ACHN (cell line): ENCODE measurements at regions not wholly inside any gene's neighbourhood (a gene's known extent, or its start where the extent isn't known, plus 50 kb on each side); places are given as distances from the start of the nearest gene placed in this dataset.
"Not testable (repeated sequence)": the region's sequence is repeated elsewhere in the genome, so short reads cannot be mapped to it uniquely, and the experiment has no call there.

Experiments used
- DNase-seq: peaks from one replicate; pipeline ENCODE4 v3.0.0-alpha.2; 2015
- in situ Hi-C: cut with HindIII; loops from 2 replicates; pipeline ENCODE4 v1.10.0; 2017; ENCODE audit warnings: low sequenced_read_pairs, low pct_ligation_motif_present, low pct_unique_long_range_greater_than_20kb

DNA sequence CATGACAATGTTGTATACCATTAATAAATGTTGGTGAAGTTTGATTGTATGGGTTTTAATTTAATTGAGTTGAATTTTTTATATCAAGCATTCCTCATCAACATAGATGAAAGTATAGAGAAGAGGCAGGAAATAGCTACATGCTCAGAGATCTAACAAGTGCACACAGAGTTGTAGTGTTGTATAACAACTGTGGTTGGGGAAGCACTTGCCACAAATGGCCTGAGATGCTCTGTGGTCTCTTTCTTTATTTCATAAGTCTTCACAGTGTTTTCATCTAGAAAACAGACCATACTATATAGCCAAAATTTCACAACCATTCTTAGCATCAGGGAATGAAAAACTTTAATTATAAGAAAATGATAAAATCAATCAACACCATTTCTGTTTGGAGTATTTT lies 682.6 kb upstream of the NECTIN3 start:
- no peak for DNase-seq
- in situ Hi-C loops: no loop called here

DNA sequence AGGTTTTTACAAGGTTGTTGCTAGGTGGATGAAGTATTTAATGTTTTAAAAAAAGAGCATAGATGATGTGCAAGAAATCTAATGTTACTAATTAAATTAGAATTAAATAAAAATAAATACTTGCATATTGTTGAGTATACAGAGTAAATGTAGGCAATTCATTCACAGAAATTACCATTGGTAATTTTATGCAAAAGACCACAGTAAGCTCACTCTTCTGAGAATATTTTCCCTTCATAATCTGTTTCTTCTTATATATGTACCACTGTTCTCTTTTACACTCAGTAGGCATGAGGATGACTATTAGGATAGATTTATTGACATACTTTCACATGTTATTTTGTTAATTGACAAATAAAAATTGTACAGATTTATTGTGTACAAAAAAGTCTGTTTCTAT lies 681.2 kb upstream of the NECTIN3 start:
- no peak for DNase-seq
- in situ Hi-C loops: no loop called here

DNA sequence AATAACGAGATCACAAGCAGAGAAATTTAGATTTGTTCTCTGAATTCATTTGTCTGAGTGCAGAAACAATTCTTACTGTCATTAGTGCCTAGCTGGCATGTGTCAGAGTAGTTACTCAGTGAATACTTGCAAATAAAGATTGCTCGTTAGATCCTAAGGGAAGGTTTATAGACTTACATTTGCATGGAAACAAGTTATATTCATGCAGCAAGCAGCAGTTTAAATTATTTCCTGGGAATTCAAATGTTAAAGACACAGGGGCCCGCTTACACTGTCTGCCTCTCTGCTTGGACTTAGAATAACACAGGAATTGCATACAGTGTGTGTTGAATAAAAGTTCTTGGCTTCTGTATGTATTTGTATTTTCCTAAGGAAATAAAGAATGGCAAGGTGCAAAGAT lies 680.6 kb upstream of the NECTIN3 start:
- in situ Hi-C loops: no loop called here
- DNase-seq: no peak

DNA sequence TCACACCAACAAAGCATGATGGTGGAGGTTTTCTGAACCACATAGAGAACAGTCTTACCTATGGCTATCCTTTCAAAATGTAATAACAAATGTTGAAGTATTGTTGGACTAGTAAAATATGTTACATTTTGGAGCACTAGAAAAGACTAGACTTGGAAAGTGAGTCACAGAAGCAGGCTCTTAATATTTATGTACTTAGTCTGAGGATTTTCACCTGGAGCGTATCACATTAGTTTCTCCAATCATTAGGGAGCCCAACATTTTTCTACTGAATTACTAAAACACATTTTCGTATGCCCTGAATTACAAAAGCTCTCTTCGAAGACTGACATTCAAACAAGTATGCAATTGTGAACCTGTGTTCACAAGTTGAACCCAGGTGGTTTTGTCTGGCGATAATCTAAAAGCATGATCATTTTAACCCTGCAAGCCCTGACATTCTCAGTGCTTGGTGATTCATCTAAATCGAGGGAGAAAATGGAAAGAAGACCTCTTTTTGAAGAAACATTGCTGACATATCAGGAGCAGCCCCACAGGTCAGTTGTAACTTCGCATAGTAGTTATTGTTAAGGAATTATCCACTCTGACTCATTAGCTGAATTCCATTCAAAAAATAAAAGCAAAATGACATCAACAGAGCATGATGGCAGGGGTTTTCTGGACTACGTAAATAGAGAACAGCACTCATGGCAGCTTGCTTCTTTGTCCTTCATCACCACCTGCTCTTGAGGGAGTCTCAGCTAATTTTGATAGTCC lies 679.8 kb upstream of the NECTIN3 start:
- DNase-seq: no peak
- in situ Hi-C loops: no loop called here

DNA sequence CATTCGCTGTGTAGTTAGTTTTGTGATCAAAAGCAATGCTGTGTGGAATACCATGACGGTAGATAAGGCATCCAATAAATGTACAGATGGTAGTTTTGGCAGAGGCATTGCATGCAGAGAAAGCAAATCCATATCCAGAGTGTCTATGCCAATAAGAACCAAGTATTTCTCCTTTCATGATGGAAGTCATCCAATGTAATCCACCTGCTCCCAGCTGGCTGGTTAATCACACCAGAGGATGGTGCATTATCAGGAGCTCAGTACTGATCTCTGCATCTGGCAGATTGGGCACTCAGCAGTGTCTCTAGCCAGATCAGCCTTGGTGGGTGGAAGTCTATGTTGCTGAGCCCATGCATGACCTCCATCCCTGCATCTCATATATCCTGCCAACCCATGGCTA lies 677.7 kb upstream of the NECTIN3 start:
- in situ Hi-C loops: no loop called here
- DNase-seq: no peak

DNA sequence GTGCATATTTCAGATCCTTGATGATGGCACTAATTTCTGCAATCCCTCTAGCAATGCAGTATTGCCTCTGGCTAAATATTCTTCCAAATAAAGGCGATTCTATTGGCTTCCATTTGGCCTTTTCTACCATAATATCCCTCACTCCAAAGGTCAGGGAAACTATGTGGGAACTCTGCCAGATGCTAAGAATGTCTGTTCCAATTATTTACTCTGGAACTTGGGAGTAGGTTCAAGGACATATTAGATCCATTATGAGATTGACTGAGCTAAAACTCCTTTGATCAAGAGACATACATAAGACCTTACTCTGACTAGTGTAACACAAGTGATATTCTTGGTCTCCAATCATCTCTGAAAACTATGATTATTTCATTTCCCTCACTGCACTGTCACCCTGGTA lies 674.5 kb upstream of the NECTIN3 start:
- in situ Hi-C loops: no loop called here
- no peak for DNase-seq

DNA sequence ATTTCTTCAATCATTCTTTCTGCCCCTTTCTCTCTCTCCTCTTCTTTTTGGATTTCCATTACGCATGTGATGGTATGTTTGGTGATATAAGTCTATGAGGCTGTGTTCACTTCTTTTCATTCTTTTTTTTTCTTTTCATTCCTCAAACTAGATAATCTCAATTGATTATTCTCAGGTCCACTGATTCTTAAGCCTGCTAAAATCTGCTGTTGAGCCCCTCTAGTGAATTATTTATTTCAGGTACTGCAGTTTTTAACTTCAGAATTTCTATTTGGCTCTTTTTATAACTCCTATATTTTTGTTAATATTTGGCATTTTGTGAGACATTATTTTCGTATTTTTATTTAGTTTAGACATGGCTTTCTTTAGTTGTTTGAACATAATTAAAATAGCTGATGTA lies 671.3 kb upstream of the NECTIN3 start:
- in situ Hi-C loops: no loop called here
- DNase-seq: no peak

DNA sequence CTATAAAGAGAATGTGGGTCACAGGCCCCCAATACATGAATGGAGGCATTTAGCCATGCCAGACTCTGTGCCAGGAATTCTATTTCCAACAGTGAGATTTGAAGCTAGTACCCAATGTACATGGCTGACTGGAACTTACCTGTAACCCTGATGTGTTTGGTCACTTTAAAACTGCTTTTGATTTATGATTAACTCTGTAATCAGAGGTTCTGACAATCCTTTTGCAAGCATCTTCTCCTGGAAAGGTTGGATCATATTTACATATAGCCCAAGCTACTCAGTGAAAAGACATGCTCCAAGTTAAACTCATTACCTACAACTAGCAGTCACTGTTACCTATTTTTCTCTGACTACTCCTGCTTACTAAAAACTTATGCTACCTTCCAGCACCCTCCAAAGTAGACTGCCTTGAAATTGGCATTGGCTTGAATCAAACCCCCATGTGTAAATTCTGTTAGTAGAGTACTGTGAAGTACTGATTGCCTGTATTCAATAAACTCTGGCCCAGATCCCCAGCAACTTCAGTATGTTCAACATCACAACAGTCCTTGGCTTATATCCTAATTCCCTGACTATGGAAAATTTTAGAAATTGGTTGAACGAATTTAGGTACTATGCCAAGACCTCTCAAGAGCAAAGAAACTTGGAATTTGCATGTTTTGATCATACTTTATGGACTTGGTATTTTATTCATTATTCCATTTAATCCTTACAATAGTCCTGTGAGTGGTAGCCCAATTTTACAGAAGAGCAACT lies 665.6 kb upstream of the NECTIN3 start:
- in situ Hi-C loops: no loop called here

DNA sequence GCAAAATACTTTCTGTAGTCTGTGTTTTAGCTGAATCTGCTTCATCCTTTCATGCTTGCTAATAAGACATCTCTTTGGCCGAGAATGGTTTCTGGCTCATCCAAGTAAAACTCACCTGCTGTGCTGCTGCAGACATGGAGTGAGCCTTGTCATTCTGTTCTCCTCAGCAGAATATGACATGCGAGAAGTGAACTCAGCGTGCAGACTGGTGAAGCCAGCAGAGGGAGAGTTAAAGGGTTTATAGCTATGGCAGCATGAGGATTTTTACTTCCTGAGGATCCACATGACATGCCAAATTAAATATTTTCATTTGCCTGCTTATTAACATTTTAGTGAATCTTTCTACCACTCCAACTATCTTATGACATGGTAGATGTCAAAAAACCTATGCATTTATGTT lies 658.4 kb upstream of the NECTIN3 start:
- DNase-seq: no peak
- in situ Hi-C loops: no loop called here

More for the DNA sequence above, 665.6 kb upstream of the NECTIN3 start:
- no peak for DNase-seq

DNA sequence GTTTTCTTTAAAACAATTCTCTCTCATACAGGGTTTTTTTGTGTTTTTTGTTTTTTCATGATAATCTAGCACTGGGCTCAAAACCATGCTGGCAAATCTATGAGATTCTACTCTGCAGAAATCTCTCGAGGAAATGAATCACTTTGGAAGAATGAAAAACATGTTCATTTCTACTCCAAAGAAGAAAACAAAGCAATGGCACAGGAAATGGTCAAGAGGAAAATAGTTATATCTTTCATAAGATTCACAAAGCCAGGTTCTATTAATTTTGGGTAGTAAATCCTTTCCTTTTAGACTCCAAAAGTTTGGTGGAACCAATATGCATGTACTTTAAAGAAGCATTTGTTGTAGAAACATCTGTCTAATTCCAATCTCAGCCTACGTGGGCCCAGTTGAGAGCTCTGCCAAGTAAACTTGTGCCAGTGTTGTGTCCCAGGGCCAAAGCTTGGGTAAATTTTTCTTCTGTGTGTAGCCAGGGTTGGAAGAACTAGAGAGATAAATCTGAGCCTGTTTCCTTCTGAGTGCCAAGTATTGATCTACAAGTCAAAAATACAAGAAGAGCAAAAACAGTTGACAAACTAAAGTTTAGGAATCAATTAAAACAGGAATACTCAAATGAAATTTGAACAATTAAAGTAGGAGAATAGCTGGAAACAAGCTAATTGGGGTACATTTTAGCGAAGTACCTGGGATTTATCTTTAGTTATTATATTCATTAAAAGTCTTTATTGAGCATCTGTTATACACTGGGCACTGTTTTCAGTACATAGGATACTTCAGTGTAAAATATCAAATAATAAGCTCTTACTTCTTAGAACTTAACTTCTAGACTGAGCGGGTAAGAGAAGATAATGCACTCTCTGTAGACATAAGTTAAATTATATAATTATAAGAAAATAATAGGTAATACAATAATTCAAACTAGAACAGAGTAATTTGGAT lies 657.5 kb upstream of the NECTIN3 start:
- in situ Hi-C loops: no loop called here
- DNase-seq: peak; percentile 50

DNA sequence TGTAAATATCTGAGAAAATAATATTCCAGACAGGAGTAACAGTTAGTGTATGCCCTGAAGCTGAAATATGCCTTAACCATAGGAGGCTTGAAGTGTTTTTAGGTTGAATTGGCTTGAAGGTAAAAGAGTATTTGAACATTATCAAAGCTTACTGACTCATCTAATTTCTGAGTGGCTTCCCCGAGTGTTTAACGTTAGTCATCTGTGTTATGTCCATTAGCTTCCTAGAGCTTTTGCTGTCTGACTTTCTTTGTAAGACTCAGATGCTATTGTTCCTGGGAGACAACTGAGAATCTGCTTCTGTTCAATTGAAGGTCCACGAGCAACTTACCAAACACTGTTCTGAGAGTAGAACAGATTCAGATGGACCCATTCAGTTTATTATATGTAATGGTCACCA lies 656.8 kb upstream of the NECTIN3 start:
- no peak for DNase-seq

DNA sequence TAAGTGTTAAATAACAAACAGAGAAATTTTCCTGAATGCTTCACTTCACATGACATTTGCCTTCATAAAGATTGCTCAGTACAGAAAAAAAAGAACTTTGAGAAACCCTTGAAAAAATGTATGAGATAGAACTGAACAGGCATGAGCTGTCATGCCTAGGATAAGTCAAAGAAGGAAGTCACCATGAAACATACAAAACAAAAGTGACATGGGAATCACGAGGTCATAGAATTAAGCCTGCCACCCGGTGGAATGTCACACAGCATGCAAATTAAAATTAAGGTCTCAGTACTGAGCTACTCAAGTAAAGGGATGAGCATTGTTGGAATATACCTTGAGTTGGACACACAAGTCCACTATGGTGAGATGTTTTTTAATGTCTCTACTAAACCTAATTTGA lies 652.5 kb upstream of the NECTIN3 start:
- no peak for DNase-seq
- in situ Hi-C loops: no loop called here

More for the DNA sequence above, 656.8 kb upstream of the NECTIN3 start:
- in situ Hi-C loops: no loop called here

DNA sequence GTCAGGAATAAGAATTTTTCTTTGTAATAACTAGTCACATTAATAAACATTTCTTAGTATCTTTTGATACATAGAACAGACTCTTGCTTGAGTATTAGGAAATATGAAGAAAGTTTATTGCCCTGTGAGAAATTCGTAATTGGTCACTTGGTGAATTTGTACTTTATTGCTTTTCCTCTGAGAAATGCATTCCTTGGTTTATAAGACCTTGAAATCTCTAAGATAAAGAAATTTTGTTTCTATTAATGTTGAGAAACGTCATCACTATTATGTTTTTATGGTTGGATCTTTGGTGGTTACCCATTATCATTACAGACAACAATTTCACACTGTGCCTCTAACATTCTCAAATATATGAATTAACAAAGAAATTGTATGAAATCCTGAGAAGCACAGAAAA lies 652.0 kb upstream of the NECTIN3 start:
- in situ Hi-C loops: no loop called here

DNA sequence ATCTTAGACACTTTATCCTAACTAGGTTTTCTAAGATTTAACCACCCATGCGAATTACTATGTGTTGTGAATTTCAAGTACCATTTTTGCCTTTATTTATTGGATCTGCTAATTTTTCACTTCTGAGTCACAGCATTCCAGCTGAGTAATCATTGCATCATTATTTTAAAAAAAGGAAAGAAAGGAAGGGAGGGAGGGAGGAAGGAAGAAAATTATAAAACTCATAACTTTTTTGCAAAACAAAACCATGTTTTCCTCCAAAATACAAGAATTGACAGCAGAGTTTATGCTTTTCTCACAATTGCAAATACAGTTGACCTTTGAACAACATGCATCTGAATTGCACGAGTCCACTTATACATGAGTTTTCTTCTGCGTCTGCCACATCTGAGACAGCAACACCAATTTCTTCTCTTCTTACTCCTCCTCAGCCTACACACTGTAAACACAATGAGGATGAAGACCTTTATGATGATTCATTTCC lies 651.4 kb upstream of the NECTIN3 start:
- DNase-seq: peak; percentile 76
- in situ Hi-C loops: no loop called here

More for the DNA sequence above, 652.0 kb upstream of the NECTIN3 start:
- no peak for DNase-seq

DNA sequence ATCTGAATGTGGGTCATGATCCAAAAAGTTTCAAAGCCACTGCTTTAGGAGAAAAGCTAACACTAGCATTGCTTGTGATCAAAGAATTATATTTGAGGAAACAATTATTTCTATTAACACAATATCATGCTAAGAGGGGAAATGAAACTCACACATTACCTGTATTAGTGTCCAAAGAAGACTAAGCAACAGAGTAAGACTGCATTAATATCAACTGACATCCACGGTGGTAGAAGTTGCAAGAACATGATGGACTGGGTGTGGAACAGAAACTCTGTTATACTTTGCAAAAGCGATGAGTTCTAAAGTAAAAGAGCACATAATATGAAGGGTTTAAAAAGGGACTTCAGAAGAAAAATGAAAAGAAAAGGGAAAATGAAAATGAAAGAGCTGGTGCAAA lies 648.3 kb upstream of the NECTIN3 start:
- in situ Hi-C loops: no loop called here
- DNase-seq: no peak

DNA sequence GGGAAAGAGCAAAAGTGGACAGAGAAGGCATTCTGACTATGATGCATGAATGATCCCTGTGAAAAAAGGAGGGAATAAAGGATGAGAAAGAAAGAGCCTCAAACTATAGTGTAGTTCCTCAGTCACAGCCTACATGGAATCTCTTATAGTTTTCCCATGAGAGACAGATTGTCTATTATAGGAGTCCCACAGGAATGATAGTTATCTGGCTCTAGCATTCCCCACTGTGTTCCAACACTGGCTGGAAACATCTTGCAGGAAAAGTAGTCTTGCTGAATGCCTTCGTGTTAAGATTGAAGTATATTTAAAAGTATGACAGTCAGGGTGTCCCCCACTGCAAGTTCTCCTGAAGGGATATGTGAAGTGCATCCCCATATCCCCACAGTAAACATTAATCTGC lies 641.5 kb upstream of the NECTIN3 start:
- in situ Hi-C loops: no loop called here
- DNase-seq: no peak

DNA sequence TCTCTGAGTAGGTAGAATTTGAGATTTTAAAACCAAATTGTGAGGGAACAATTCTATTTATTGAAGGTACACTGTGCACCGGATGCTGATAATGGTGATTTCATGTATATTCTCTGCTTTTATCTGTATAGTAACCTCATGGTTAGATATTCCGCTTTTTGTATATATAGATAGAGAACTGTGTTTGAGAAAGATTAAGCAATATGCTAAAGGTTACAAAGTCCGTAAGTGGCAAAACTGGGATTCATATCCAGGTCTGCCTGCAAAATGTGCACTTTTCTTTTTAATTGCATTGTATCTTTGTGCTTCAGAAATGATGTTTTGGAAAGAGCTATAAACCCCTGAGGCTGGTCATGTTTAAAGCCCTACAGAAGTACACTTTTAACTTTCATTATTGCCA lies 635.4 kb upstream of the NECTIN3 start:
- in situ Hi-C loops: no loop called here

DNA sequence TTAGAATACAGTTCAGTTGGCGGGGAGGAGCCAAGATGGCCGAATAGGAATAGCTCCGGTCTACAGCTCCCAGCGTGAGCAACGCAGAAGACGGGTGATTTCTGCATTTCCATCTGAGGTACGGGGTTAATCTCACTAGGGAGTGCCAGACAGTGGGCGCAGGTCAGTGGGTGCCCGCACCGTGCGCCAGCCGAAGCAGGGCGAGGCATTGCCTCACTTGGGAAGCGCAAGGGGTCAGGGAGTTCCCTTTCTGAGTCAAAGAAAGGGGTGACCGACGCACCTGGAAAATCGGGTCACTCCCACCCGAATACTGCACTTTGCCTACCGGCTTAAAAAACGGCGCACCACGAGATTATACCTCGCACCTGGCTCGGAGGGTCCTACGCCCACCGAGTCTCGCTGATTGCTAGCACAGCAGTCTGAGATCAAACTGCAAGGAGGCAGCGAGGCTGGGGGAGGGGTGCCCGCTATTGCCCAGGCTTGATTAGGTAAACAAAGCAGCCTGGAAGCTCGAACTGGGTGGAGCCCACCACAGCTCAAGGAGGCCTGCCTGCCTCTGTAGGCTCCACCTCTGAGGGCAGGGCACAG lies 631.5 kb upstream of the NECTIN3 start:
- DNase-seq, in situ Hi-C loops: not testable (repeated sequence)

More for the DNA sequence above, 635.4 kb upstream of the NECTIN3 start:
- DNase-seq: no peak

DNA sequence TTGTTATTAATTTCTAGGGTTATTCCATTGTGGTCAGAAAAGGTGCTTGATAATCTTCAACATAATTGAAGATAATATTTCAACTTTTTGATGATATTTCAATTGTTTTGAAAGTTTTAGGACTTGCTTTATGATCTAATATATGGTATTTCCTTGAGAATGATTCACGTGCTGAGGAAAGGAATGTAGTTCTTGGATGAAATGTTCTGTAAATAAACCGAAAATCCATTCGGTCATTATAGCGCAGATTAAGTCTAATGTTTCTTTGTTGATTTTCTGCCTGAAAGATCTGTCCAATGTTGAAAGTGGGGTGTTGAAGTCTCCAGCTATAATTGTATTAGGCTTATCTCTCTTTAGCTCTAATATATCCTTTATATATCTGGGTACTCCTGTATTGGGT lies 617.5 kb upstream of the NECTIN3 start:
- DNase-seq: no peak
- in situ Hi-C loops: no loop called here
